ENCODE measurements at regions not wholly inside any gene's neighbourhood (a gene's known extent, or its start where the extent isn't known, plus 50 kb on each side); places are given as distances from the start of the nearest gene placed in this dataset.

- Histone ChIP-seq H4K5ac (ENCODE audit: low read depth, low read length) (no peak overlapping the region), H3K9me1 (ENCODE audit: insufficient read depth, low read length) (no peaks in the 10 kb centered on the region), H2AFZ (replicated peaks; ENCODE audit: low read length, poor library complexity) (no peak overlapping the region), H3K9me3 (ENCODE audit: control insufficient read depth, insufficient read depth, low read length) (peaks cover 8% of the 10 kb centered on the region; the same call in 1 of the 2 replicates), H2BK20ac (ENCODE audit: low read depth, low read length) (no peak overlapping the region), H3K9ac (ENCODE audit: low read depth, low read length) (no peak overlapping the region), H4K91ac (ENCODE audit: insufficient read depth, low read depth, low read length) (no peak overlapping the region), H3K79me1 (ENCODE audit: low read depth in 1 of 2, low read length in 2 of 2) (no peaks in the 10 kb centered on the region), H3K27me3 (ENCODE audit: control insufficient read depth, insufficient read depth, low read length) (no peaks in the 10 kb centered on the region), H3K36me3 (ENCODE audit: control insufficient read depth, insufficient read depth, low read length) (no peaks in the 10 kb centered on the region), H3K56ac (ENCODE audit: extremely low read depth, insufficient read depth, low read length) (no peak overlapping the region), H3K4me1 (ENCODE audit: control insufficient read depth, insufficient read depth, low read length) (no peaks in the 10 kb centered on the region), H3K4me2 (ENCODE audit: low read depth, low read length) (no peak overlapping the region), H2BK120ac (ENCODE audit: low read depth, low read length) (no peak overlapping the region), H2BK5ac (ENCODE audit: low read depth, low read length, poor library complexity, severe bottlenecking) (no peak overlapping the region), H2AK5ac (ENCODE audit: low read depth, low read length) (no peak overlapping the region), H2AK9ac (replicated peaks; ENCODE audit: low read depth, low read length, poor library complexity) (no peak overlapping the region), H3K18ac (ENCODE audit: low read depth, low read length) (no peak overlapping the region), H3K4me3 (ENCODE audit: insufficient read depth, low read depth, low read length) (no peak overlapping the region), H3K23ac (ENCODE audit: low read depth, low read length) (no peak overlapping the region), H3K14ac (replicated peaks; ENCODE audit: low read depth, low read length) (no peak overlapping the region), H4K8ac (ENCODE audit: low read depth in 2 of 2, low read length in 2 of 2) (no peak overlapping the region), H3K4ac (ENCODE audit: low read depth, low read length) (no peak overlapping the region), H2BK15ac (ENCODE audit: low read depth, low read length) (no peak overlapping the region), H4K20me1 (ENCODE audit: insufficient read depth, low read length) (no peaks in the 10 kb centered on the region), H3K27ac (ENCODE audit: insufficient read depth, low read length) (no peak overlapping the region)
- no peak for TF ChIP-seq MXI1 (IDR thresholded peaks at IDR 0.05; ENCODE audit: borderline replicate concordance, low read depth, low read length)
- TF ChIP-seq CHD1 (IDR thresholded peaks at IDR 0.05; ENCODE audit: low read depth, low read length) = no peak
- TF ChIP-seq RCOR1 (IDR thresholded peaks at IDR 0.05; ENCODE audit: insufficient replicate concordance, low read length) = no peak
- TF ChIP-seq NFE2L2 (IDR thresholded peaks at IDR 0.05; ENCODE audit: low read depth, low read length) = no peak
- TF ChIP-seq SMC3 (IDR thresholded peaks at IDR 0.05; ENCODE audit: low read depth, low read length) = no peak
- TF ChIP-seq BHLHE40 (IDR thresholded peaks at IDR 0.05; ENCODE audit: low read depth, low read length) = no peak
- TF ChIP-seq, protein P1, sequence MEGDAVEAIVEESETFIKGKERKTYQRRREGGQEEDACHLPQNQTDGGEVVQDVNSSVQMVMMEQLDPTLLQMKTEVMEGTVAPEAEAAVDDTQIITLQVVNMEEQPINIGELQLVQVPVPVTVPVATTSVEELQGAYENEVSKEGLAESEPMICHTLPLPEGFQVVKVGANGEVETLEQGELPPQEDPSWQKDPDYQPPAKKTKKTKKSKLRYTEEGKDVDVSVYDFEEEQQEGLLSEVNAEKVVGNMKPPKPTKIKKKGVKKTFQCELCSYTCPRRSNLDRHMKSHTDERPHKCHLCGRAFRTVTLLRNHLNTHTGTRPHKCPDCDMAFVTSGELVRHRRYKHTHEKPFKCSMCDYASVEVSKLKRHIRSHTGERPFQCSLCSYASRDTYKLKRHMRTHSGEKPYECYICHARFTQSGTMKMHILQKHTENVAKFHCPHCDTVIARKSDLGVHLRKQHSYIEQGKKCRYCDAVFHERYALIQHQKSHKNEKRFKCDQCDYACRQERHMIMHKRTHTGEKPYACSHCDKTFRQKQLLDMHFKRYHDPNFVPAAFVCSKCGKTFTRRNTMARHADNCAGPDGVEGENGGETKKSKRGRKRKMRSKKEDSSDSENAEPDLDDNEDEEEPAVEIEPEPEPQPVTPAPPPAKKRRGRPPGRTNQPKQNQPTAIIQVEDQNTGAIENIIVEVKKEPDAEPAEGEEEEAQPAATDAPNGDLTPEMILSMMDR (conservative IDR thresholded peaks at IDR 0.05; ENCODE audit: low read depth, low read length) = no peak
- no peak for TF ChIP-seq RFX5 (IDR thresholded peaks at IDR 0.05; ENCODE audit: low read depth, low read length)
- TF ChIP-seq, protein P2, sequence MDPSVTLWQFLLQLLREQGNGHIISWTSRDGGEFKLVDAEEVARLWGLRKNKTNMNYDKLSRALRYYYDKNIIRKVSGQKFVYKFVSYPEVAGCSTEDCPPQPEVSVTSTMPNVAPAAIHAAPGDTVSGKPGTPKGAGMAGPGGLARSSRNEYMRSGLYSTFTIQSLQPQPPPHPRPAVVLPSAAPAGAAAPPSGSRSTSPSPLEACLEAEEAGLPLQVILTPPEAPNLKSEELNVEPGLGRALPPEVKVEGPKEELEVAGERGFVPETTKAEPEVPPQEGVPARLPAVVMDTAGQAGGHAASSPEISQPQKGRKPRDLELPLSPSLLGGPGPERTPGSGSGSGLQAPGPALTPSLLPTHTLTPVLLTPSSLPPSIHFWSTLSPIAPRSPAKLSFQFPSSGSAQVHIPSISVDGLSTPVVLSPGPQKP (IDR thresholded peaks at IDR 0.05; ENCODE audit: borderline replicate concordance, low read depth, low read length) = no peak
- no peak for TF ChIP-seq RAD21 (IDR thresholded peaks at IDR 0.05; ENCODE audit: low read length)
- TF ChIP-seq FOS (IDR thresholded peaks at IDR 0.05; ENCODE audit: low read depth, low read length) = no peak
- no peak for TF ChIP-seq MAFK (IDR thresholded peaks at IDR 0.05; ENCODE audit: low read depth, low read length)
- TF ChIP-seq, protein P3, sequence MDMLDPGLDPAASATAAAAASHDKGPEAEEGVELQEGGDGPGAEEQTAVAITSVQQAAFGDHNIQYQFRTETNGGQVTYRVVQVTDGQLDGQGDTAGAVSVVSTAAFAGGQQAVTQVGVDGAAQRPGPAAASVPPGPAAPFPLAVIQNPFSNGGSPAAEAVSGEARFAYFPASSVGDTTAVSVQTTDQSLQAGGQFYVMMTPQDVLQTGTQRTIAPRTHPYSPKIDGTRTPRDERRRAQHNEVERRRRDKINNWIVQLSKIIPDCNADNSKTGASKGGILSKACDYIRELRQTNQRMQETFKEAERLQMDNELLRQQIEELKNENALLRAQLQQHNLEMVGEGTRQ (IDR thresholded peaks at IDR 0.05; ENCODE audit: low read depth, low read length) = no peak
- dilution Hi-C loops (cut with HindIII; ENCODE audit: low sequenced_read_pairs, unreplicated experiment) = no loop called here
- POLR2A ChIA-PET (ENCODE audit: unreplicated experiment) = no interaction called here
- BruUV-seq (replicated peaks) = no TSS peak
- CTCF ChIA-PET = no interaction called here
- 67% methylated on average over 1 of the region's 4 CpGs; no CpG with 5 or more reads in 1 of the 2 experiments for WGBS, 2 experiments (ENCODE audit: extremely low coverage in 2 of 2, insufficient read length in 1 of 2)
- no peak for ATAC-seq (ENCODE audit: low read depth)
- no peak for DNase-seq
- intact Hi-C loops (cut with micrococcal nuclease) = no loop called here
- in situ Hi-C loops (cut with MboI; ENCODE audit: low sequenced_read_pairs) = no loop called here
Measured at GRCh38 chr18:47510831-47511230, 259.4 kb upstream of the SKOR2 start.
